Ovary (tissue), 7 donors: ENCODE measurements at regions not wholly inside any gene's neighbourhood (a gene's known extent, or its start where the extent isn't known, plus 50 kb on each side); places are given as distances from the start of the nearest gene placed in this dataset.

ENCODE experiments used
- DNase-seq, 5 donors: peaks; one replicate each; pipeline ENCODE4 v3.0.0-alpha.2; 2019 to 2020
- H3K27ac ChIP-seq, 2 donors: fragments of 200-600 bp; one replicate each; pipeline versions ENCODE4 v1.5.1 to v1.8.0; 2019 to 2022
- H3K27me3 ChIP-seq: fragments of 200-600 bp; one replicate; pipeline ENCODE4 v1.8.0; 2022
- H3K36me3 ChIP-seq: fragments of 200-600 bp; sonication (generic); one replicate; pipeline ENCODE4 v1.5.1; 2019
- H3K4me1 ChIP-seq: one replicate; pipeline ENCODE4 v1.8.1; 2013; ENCODE audit warnings: mild to moderate bottlenecking, moderate library complexity; ENCODE audit not compliant: insufficient read depth
- H3K4me3 ChIP-seq: fragments of 200-600 bp; sonication (generic); one replicate; pipeline ENCODE4 v1.5.1; 2017
- H3K9me3 ChIP-seq, 2 donors: fragments of 200-600 bp in 1 of 2; sonication (generic) in 1 of 2; one replicate each; pipeline versions ENCODE4 v1.5.1 to v1.8.1; 2013 to 2019; ENCODE audit warnings: mild to moderate bottlenecking in 1 of 2, moderate library complexity in 1 of 2
- CTCF ChIP-seq, 3 donors: fragments of 450-650 bp in 2 of 3; fragments of 200-600 bp in 1 of 3; IDR thresholded peaks; one replicate each; pipeline versions ENCODE4 v1.5.1 to v1.8.0; 2016 to 2022; ENCODE audit warnings: antibody characterized with exemption in 3 of 3, mild to moderate bottlenecking in 1 of 3
- EP300 ChIP-seq: sonication (generic); formaldehyde crosslinking; IDR thresholded peaks from one replicate; pipeline ENCODE4 v1.6.1; 2017; ENCODE audit warnings: antibody characterized with exemption
- POLR2A ChIP-seq: fragments of 450-650 bp; IDR thresholded peaks from one replicate; pipeline ENCODE4 v1.6.1; 2017; ENCODE audit warnings: antibody characterized with exemption, mild to moderate bottlenecking, moderate library complexity
- WGBS, 3 donors: extraction: QIAGEN DNeasy Blood & Tissue Kit in 1 of 3; methylation state at CpG; one replicate each; pipeline versions ENCODE4 v1.1.5 to v1.1.7; 2013 to 2017; 5-methylcytosine and 5-hydroxymethylcytosine counted together
- intact Hi-C, 4 donors: fragments of 100-400 bp; cut with DNase I; formaldehyde crosslinking; loops; one replicate each; pipeline versions ENCODE4 v1.11.0 to v1.15.1; 2022 to 2023
- donor health status: DM: no; HTN: no; CAD: no; lungs with moderate emphysema.
- donor health status: DM: no; HTN: no; CAD: no.
- donor health status: Bipolar disorder and iron deficiency.
- donor health status: DM: no; HTN: no; CAD: no.
- donor health status: DM: yes; HTN: yes; CAD: no.

GRCh38 chr6:150465610-150466009, 96.8 kb downstream of the IYD start:
- no peaks in the 10 kb centered on the region for H3K9me3 ChIP-seq
- H3K27me3 ChIP-seq, result no peaks in the 10 kb centered on the region
- no peak for DNase-seq
- intact Hi-C loops, result no loop called here
- no peak overlapping the region for H3K27ac ChIP-seq
- no peaks in the 10 kb centered on the region for H3K36me3 ChIP-seq
- TF ChIP-seq CTCF (IDR thresholded peaks at IDR 0.05), result no peak
- no peak for TF ChIP-seq POLR2A
- no peak for TF ChIP-seq EP300
- H3K4me1 ChIP-seq, result peaks cover 3% of the 10 kb centered on the region
- no peak overlapping the region for H3K4me3 ChIP-seq
- 68 to 83% (median 79%) methylated on average over 5 of the region's 5 CpGs for WGBS, 3 donors

GRCh38 chr6:150466196-150466595, 97.4 kb downstream of the IYD start:
- no peaks in the 10 kb centered on the region for H3K9me3 ChIP-seq
- H3K36me3 ChIP-seq, result no peaks in the 10 kb centered on the region
- intact Hi-C loops, result no loop called here
- peaks cover 3% of the 10 kb centered on the region for H3K4me1 ChIP-seq
- no peak overlapping the region for H3K27ac ChIP-seq
- TF ChIP-seq EP300, result no peak
- no peak for TF ChIP-seq CTCF (IDR thresholded peaks at IDR 0.05)
- no peak for TF ChIP-seq POLR2A
- no peak overlapping the region for H3K4me3 ChIP-seq
- DNase-seq, result no peak
- 74 to 86% (median 75%) methylated on average over 5 of the region's 5 CpGs for WGBS, 3 donors
- no peaks in the 10 kb centered on the region for H3K27me3 ChIP-seq

GRCh38 chr6:150470131-150470530, 101.3 kb downstream of the IYD start:
- no peaks in the 10 kb centered on the region for H3K27me3 ChIP-seq
- H3K9me3 ChIP-seq, result no peaks in the 10 kb centered on the region
- TF ChIP-seq POLR2A (no peak), EP300 (no peak)
- no peak for DNase-seq
- 66 to 73% (median 71%) methylated on average over 3 of the region's 3 CpGs for WGBS, 3 donors
- H3K27ac ChIP-seq, result no peak overlapping the region
- H3K4me1 ChIP-seq, result no peaks in the 10 kb centered on the region
- H3K36me3 ChIP-seq, result no peaks in the 10 kb centered on the region
- H3K4me3 ChIP-seq, result no peak overlapping the region
- intact Hi-C loops, result no loop called here

- 85 to 87% (median 86%) methylated on average over 6 of the region's 6 CpGs for WGBS, 3 donors
- Histone ChIP-seq H3K4me3 (no peak overlapping the region), H3K27me3 (no peaks in the 10 kb centered on the region), H3K9me3 (no peaks in the 10 kb centered on the region), H3K4me1 (no peaks in the 10 kb centered on the region), H3K27ac (no peak overlapping the region), H3K36me3 (no peaks in the 10 kb centered on the region)
- TF ChIP-seq CTCF (IDR thresholded peaks at IDR 0.05), result no peak
- no peak for TF ChIP-seq EP300
- no peak for TF ChIP-seq POLR2A
- no peak for DNase-seq
- intact Hi-C loops, result no loop called here
These were observed 102.3 kb downstream of the IYD start for GRCh38 chr6:150470960-150471665.
